ENCODE measurements at regions not wholly inside any gene's neighbourhood (a gene's known extent, or its start where the extent isn't known, plus 50 kb on each side); places are given as distances from the start of the nearest gene placed in this dataset.

GRCh38 chr6:105935416-105935815, 150.7 kb upstream of the PRDM1 start:
- CTCF ChIA-PET: no interaction called here
- POLR2A ChIA-PET: no interaction called here

GRCh38 chr6:105934708-105935107, 151.4 kb upstream of the PRDM1 start:
- ChIA-PET POLR2A (no interaction called here), CTCF (no interaction called here)
- H3K36me3 ChIP-seq (ENCODE audit: control insufficient read depth in 2 of 2, insufficient read depth in 1 of 2, low read length in 2 of 2): no peaks in the 10 kb centered on the region
- no peaks in the 10 kb centered on the region for H3K4me1 ChIP-seq (ENCODE audit: control insufficient read depth, insufficient read depth, low read length)
- no peak for TF ChIP-seq ZNF202 (tag by site-specific recombination; IDR thresholded peaks at IDR 0.05; ENCODE audit: borderline replicate concordance)
- no peak for TF ChIP-seq ZNF341 (tag by site-specific recombination; IDR thresholded peaks at IDR 0.05; ENCODE audit: low read depth)
- TF ChIP-seq ZNF596 (tag by site-specific recombination; IDR thresholded peaks at IDR 0.05): no peak
- no peak for TF ChIP-seq ZSCAN23 (tag by site-specific recombination; IDR thresholded peaks at IDR 0.05)
- TF ChIP-seq YY1 (tag by site-specific recombination; IDR thresholded peaks at IDR 0.05): no peak
- no peak for TF ChIP-seq PRDM4 (tag by site-specific recombination; IDR thresholded peaks at IDR 0.05)
- no peak for TF ChIP-seq ZNF626 (tag by site-specific recombination; IDR thresholded peaks at IDR 0.05)
- no peak for TF ChIP-seq ZNF302 (tag by site-specific recombination; IDR thresholded peaks at IDR 0.05; ENCODE audit: low read depth)
- no peak for TF ChIP-seq ZNF132 (tag by site-specific recombination; IDR thresholded peaks at IDR 0.05; ENCODE audit: borderline replicate concordance)
- no peak for TF ChIP-seq ZNF610 (tag by site-specific recombination; IDR thresholded peaks at IDR 0.05; ENCODE audit: borderline replicate concordance)
- no peak for TF ChIP-seq MEIS1 (CRISPR knock-in tag; IDR thresholded peaks at IDR 0.05; ENCODE audit: borderline replicate concordance)
- TF ChIP-seq WT1 (tag by site-specific recombination; IDR thresholded peaks at IDR 0.05): no peak
- no peak for TF ChIP-seq CTCF (tag by site-specific recombination; IDR thresholded peaks at IDR 0.05)
- no peak for TF ChIP-seq ZBTB10 (tag by site-specific recombination; IDR thresholded peaks at IDR 0.05)
- no peak for TF ChIP-seq ZNF747 (tag by site-specific recombination; IDR thresholded peaks at IDR 0.05)
- no peaks in the 10 kb centered on the region for H3K9me3 ChIP-seq (ENCODE audit: control insufficient read depth, insufficient read depth, low read depth, low read length)
- H3K27ac ChIP-seq (ENCODE audit: extremely low read depth, low read depth, low read length): no peak overlapping the region
- H3K4me3 ChIP-seq (ENCODE audit: low read depth, low read length): no peak overlapping the region

More at GRCh38 chr6:105935416-105935815, 150.7 kb upstream of the PRDM1 start:
- no peak overlapping the region for H3K27ac ChIP-seq (ENCODE audit: extremely low read depth, low read depth, low read length)
- H3K4me3 ChIP-seq (ENCODE audit: low read depth, low read length): no peak overlapping the region
- TF ChIP-seq KLF7 (tag by site-specific recombination; IDR thresholded peaks at IDR 0.05; ENCODE audit: borderline replicate concordance) (no peak), ZNF133 (tag by site-specific recombination; IDR thresholded peaks at IDR 0.05) (no peak), ZNF707 (tag by site-specific recombination; IDR thresholded peaks at IDR 0.05) (no peak), BCL11B (tag by site-specific recombination; IDR thresholded peaks at IDR 0.05; ENCODE audit: low read depth) (no peak), ZNF202 (tag by site-specific recombination; IDR thresholded peaks at IDR 0.05; ENCODE audit: borderline replicate concordance) (no peak), ZSCAN4 (tag by site-specific recombination; IDR thresholded peaks at IDR 0.05) (no peak), ZNF223 (tag by site-specific recombination; IDR thresholded peaks at IDR 0.05) (no peak), ZNF324 (tag by site-specific recombination; IDR thresholded peaks at IDR 0.05) (no peak), ZNF2 (tag by site-specific recombination; IDR thresholded peaks at IDR 0.05) (no peak), ZNF521 (tag by site-specific recombination; IDR thresholded peaks at IDR 0.05) (no peak), ZNF626 (tag by site-specific recombination; IDR thresholded peaks at IDR 0.05) (no peak), ZNF610 (tag by site-specific recombination; IDR thresholded peaks at IDR 0.05; ENCODE audit: borderline replicate concordance) (no peak), ZNF548 (tag by site-specific recombination; IDR thresholded peaks at IDR 0.05) (no peak), SP7 (tag by site-specific recombination; IDR thresholded peaks at IDR 0.05) (no peak)
- H3K9me3 ChIP-seq (ENCODE audit: control insufficient read depth, insufficient read depth, low read depth, low read length): no peaks in the 10 kb centered on the region
- no peaks in the 10 kb centered on the region for H3K36me3 ChIP-seq (ENCODE audit: control insufficient read depth in 2 of 2, insufficient read depth in 1 of 2, low read length in 2 of 2)
- H3K4me1 ChIP-seq (ENCODE audit: control insufficient read depth, insufficient read depth, low read length): no peaks in the 10 kb centered on the region
